Motor neuron (in vitro differentiated cells): ENCODE measurements at regions not wholly inside any gene's neighbourhood (a gene's known extent, or its start where the extent isn't known, plus 50 kb on each side); places are given as distances from the start of the nearest gene placed in this dataset.

ENCODE experiments used
- ATAC-seq, 8 experiments: fragments of 200-7000 bp; cut with Tn5 transposase; replicated peaks in 6 of 8; 2 replicates each; pipeline ENCODE4 v1.8.0; 2021; ENCODE audit warnings: mild to moderate bottlenecking in 8 of 8, moderate library complexity in 8 of 8
- H3K27ac ChIP-seq, 2 donors: fragments of 250-450 bp; sonication (Bioruptor Pico); 2 replicates each; pipeline ENCODE4 v1.9.0; 2021; ENCODE audit warnings: antibody characterized with exemption in 2 of 2, mild to moderate bottlenecking in 2 of 2, moderate library complexity in 1 of 2
- H3K4me1 ChIP-seq, 2 donors: fragments of 250-450 bp; sonication (Bioruptor Pico); replicated peaks in 1 of 2; 2 replicates each; pipeline ENCODE4 v1.6.1; 2021; ENCODE audit warnings: antibody characterized with exemption in 2 of 2, mild to moderate bottlenecking in 2 of 2, moderate library complexity in 1 of 2
- H3K4me3 ChIP-seq, 5 donors: fragments of 250-450 bp; sonication (Bioruptor Pico); 2 replicates each; pipeline ENCODE4 v1.9.0; 2021; ENCODE audit warnings: antibody characterized with exemption in 5 of 5, mild to moderate bottlenecking in 5 of 5, moderate library complexity in 4 of 5
- in situ Hi-C, 9 experiments: fragments of 400-800 bp; cut with MboI; loops; one replicate each; pipeline ENCODE4 v1.15.0; 2021; ENCODE audit warnings: low sequenced_read_pairs in 9 of 9, low pct_unique_long_range_greater_than_20kb in 2 of 9; ENCODE audit not compliant: unreplicated experiment in 9 of 9

GRCh38 chr4:182967403-182967802, 50.2 kb upstream of the DCTD start:
- in situ Hi-C loops, result no loop called here

More at GRCh38 chr4:182967403-182967802, 50.2 kb upstream of the DCTD start:
- Histone ChIP-seq H3K27ac (no peak overlapping the region), H3K4me3 (no peak overlapping the region), H3K4me1 (no peaks in the 10 kb centered on the region)
- no peak for ATAC-seq
